Neural progenitor cell (in vitro differentiated cells): ENCODE measurements at regions not wholly inside any gene's neighbourhood (a gene's known extent, or its start where the extent isn't known, plus 50 kb on each side); places are given as distances from the start of the nearest gene placed in this dataset.

Experiments
- DNase-seq: peaks from one replicate; pipeline ENCODE4 v3.0.0-alpha.2; 2016; ENCODE audit warnings: low spot score
- H2AFZ ChIP-seq: fragments of 200-600 bp; sonication (generic); replicated peaks from 2 replicates; pipeline ENCODE4 v1.6.1; 2016; ENCODE audit warnings: antibody characterized with exemption
- H3F3A ChIP-seq: fragments of 200-600 bp; sonication (generic); 2 replicates; pipeline ENCODE4 v1.6.1; 2016; ENCODE audit warnings: antibody characterized with exemption, low read depth
- H3K27ac ChIP-seq: fragments of 200-600 bp; sonication (generic); 2 replicates; pipeline ENCODE4 v1.5.1; 2016; ENCODE audit warnings: mild to moderate bottlenecking
- H3K27me3 ChIP-seq: fragments of 200-600 bp; sonication (generic); 2 replicates; pipeline ENCODE4 v1.6.1; 2016; ENCODE audit warnings: mild to moderate bottlenecking, moderate library complexity
- H3K36me3 ChIP-seq: fragments of 200-600 bp; sonication (generic); 2 replicates; pipeline ENCODE4 v1.5.1; 2016
- H3K4me1 ChIP-seq: fragments of 200-600 bp; sonication (generic); 2 replicates; pipeline ENCODE4 v1.6.1; 2016; ENCODE audit warnings: mixed run types
- H3K4me2 ChIP-seq: fragments of 200-600 bp; sonication (generic); 2 replicates; pipeline ENCODE4 v1.6.1; 2016
- H3K4me3 ChIP-seq: fragments of 200-600 bp; sonication (generic); 2 replicates; pipeline ENCODE4 v1.5.1; 2016
- H3K79me2 ChIP-seq: fragments of 200-600 bp; sonication (generic); 2 replicates; pipeline ENCODE4 v1.6.1; 2016; ENCODE audit warnings: low read depth
- H3K9ac ChIP-seq: fragments of 200-600 bp; sonication (generic); 2 replicates; pipeline ENCODE4 v1.6.1; 2016
- H3K9me3 ChIP-seq: fragments of 200-600 bp; sonication (generic); 2 replicates; pipeline ENCODE4 v1.5.1; 2016; ENCODE audit warnings: low read depth
- H4K20me1 ChIP-seq: fragments of 200-600 bp; sonication (generic); 2 replicates; pipeline ENCODE4 v1.6.1; 2016; ENCODE audit warnings: low read depth
- H3K27ac Mint-ChIP-seq: 3 replicates; pipeline ENCODE4 v1.8.0; 2021; ENCODE audit warnings: mixed read lengths
- H3K27me3 Mint-ChIP-seq: 2 replicates; pipeline ENCODE4 v1.8.0; 2022; ENCODE audit warnings: low read depth, mild to moderate bottlenecking, inconsistent platforms, moderate library complexity, mixed read lengths; ENCODE audit not compliant: insufficient read depth
- H3K36me3 Mint-ChIP-seq: 3 replicates; pipeline ENCODE4 v1.8.0; 2021; ENCODE audit warnings: mixed read lengths
- H3K4me1 Mint-ChIP-seq: 3 replicates; pipeline ENCODE4 v1.8.0; 2021; ENCODE audit warnings: mixed read lengths
- H3K4me3 Mint-ChIP-seq: 3 replicates; pipeline ENCODE4 v1.8.0; 2021; ENCODE audit warnings: mild to moderate bottlenecking, moderate library complexity, mixed read lengths
- H3K9me3 Mint-ChIP-seq: 3 replicates; pipeline ENCODE4 v1.8.0; 2020; ENCODE audit warnings: mixed read lengths
- EZH2 ChIP-seq: fragments of 200-600 bp; sonication (generic); IDR thresholded peaks from 2 replicates; pipeline ENCODE4 v1.6.1; 2017; ENCODE audit warnings: antibody characterized with exemption, mild to moderate bottlenecking, moderate library complexity
- EZH2phosphoT487 ChIP-seq: fragments of 200-600 bp; sonication (generic); IDR thresholded peaks from 2 replicates; pipeline ENCODE4 v1.6.1; 2017; ENCODE audit warnings: antibody characterized with exemption
- TF ChIP-seq, protein P1 (sequence below): fragments of 200-600 bp; sonication (generic); IDR thresholded peaks from 2 replicates; pipeline ENCODE4 v1.5.1; 2017; ENCODE audit warnings: antibody characterized with exemption, mild to moderate bottlenecking

GRCh38 chr3:83235180-83235814, 1473.9 kb upstream of the GBE1 start:
- no peak for DNase-seq
- Histone ChIP-seq H2AFZ (no peak overlapping the region), H4K20me1 (no peaks in the 10 kb centered on the region), H3K4me3 (no peak overlapping the region), H3K27me3 (no peaks in the 10 kb centered on the region), H3K27ac (no peak overlapping the region), H3K9me3 (no peaks in the 10 kb centered on the region), H3F3A (no peaks in the 10 kb centered on the region), H3K9ac (no peak overlapping the region), H3K36me3 (no peaks in the 10 kb centered on the region), H3K4me2 (no peak overlapping the region), H3K4me1 (no peaks in the 10 kb centered on the region), H3K79me2 (no peaks in the 10 kb centered on the region)
- Mint-ChIP-seq H3K27ac (no peak overlapping the region), H3K4me1 (no peaks in the 10 kb centered on the region), H3K9me3 (no peaks in the 10 kb centered on the region), H3K27me3 (no peaks in the 10 kb centered on the region), H3K4me3 (no peak overlapping the region), H3K36me3 (no peaks in the 10 kb centered on the region)
- TF ChIP-seq EZH2 (no peak), EZH2phosphoT487 (no peak)
- TF ChIP-seq, protein P1, sequence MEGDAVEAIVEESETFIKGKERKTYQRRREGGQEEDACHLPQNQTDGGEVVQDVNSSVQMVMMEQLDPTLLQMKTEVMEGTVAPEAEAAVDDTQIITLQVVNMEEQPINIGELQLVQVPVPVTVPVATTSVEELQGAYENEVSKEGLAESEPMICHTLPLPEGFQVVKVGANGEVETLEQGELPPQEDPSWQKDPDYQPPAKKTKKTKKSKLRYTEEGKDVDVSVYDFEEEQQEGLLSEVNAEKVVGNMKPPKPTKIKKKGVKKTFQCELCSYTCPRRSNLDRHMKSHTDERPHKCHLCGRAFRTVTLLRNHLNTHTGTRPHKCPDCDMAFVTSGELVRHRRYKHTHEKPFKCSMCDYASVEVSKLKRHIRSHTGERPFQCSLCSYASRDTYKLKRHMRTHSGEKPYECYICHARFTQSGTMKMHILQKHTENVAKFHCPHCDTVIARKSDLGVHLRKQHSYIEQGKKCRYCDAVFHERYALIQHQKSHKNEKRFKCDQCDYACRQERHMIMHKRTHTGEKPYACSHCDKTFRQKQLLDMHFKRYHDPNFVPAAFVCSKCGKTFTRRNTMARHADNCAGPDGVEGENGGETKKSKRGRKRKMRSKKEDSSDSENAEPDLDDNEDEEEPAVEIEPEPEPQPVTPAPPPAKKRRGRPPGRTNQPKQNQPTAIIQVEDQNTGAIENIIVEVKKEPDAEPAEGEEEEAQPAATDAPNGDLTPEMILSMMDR, result no peak

DNA sequence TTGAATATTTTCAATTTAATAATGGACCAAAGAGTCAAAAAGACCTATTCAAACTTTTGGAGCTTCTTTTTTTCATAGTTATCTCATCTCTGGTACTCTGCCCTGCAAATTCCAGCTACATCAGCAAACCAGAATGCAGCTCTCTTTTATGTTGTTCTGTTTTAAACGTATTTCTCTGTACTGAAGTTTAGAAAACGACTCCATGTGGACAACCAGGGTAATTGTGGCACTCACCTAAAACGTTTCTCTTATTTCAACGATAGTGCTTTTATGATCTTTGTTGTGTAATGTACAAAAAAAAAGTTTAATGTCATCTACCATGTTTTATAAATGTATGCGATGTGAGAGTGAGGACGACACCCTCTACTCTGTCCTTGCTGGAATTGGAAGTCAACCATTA, 1472.3 kb upstream of the GBE1 start:
- no peak for TF ChIP-seq EZH2phosphoT487
- TF ChIP-seq, protein P1, result no peak
- TF ChIP-seq EZH2, result no peak
- H3K9me3 Mint-ChIP-seq, result no peaks in the 10 kb centered on the region
- Histone ChIP-seq H3K27ac (no peak overlapping the region), H3K79me2 (no peaks in the 10 kb centered on the region), H2AFZ (no peak overlapping the region), H3K4me3 (no peak overlapping the region), H3K4me1 (no peaks in the 10 kb centered on the region), H4K20me1 (no peaks in the 10 kb centered on the region), H3K9ac (no peak overlapping the region), H3K4me2 (no peak overlapping the region), H3K27me3 (no peaks in the 10 kb centered on the region), H3K36me3 (no peaks in the 10 kb centered on the region), H3K9me3 (no peaks in the 10 kb centered on the region), H3F3A (no peaks in the 10 kb centered on the region)
- no peaks in the 10 kb centered on the region for H3K36me3 Mint-ChIP-seq
- no peak for DNase-seq
- no peaks in the 10 kb centered on the region for H3K27me3 Mint-ChIP-seq
- no peak overlapping the region for H3K27ac Mint-ChIP-seq
- H3K4me3 Mint-ChIP-seq, result no peak overlapping the region
- H3K4me1 Mint-ChIP-seq, result no peaks in the 10 kb centered on the region

- no peaks in the 10 kb centered on the region for H3K36me3 Mint-ChIP-seq
- Histone ChIP-seq H3K9ac (no peak overlapping the region), H3K9me3 (no peaks in the 10 kb centered on the region), H3K4me3 (no peak overlapping the region), H3K27me3 (no peaks in the 10 kb centered on the region), H3K79me2 (no peaks in the 10 kb centered on the region), H4K20me1 (no peaks in the 10 kb centered on the region), H3K36me3 (no peaks in the 10 kb centered on the region), H3K4me2 (no peak overlapping the region), H3K27ac (no peak overlapping the region), H3K4me1 (no peaks in the 10 kb centered on the region), H2AFZ (peak overlapping the region; percentile 29), H3F3A (no peaks in the 10 kb centered on the region)
- no peak for TF ChIP-seq EZH2
- TF ChIP-seq EZH2phosphoT487, result no peak
- TF ChIP-seq, protein P1, result no peak
- DNase-seq, result no peak
- H3K27ac Mint-ChIP-seq, result no peak overlapping the region
- no peaks in the 10 kb centered on the region for H3K4me1 Mint-ChIP-seq
- no peaks in the 10 kb centered on the region for H3K27me3 Mint-ChIP-seq
- H3K4me3 Mint-ChIP-seq, result no peak overlapping the region
- H3K9me3 Mint-ChIP-seq, result no peaks in the 10 kb centered on the region
Observed at GRCh38 chr3:83230841-83231240, 1469.4 kb upstream of the GBE1 start.
